Neutrophil (primary cell): ENCODE measurements at regions not wholly inside any gene's neighbourhood (a gene's known extent, or its start where the extent isn't known, plus 50 kb on each side); places are given as distances from the start of the nearest gene placed in this dataset.

ENCODE experiments used
- H3K27ac ChIP-seq: fragments of 200-600 bp; sonication (generic); 2 replicates; pipeline ENCODE4 v1.5.1; 2016; ENCODE audit warnings: mild to moderate bottlenecking, moderate library complexity
- H3K27me3 ChIP-seq: fragments of 200-600 bp; sonication (generic); 2 replicates; pipeline ENCODE4 v1.6.0; 2016; ENCODE audit warnings: mild to moderate bottlenecking
- H3K36me3 ChIP-seq: fragments of 200-600 bp; sonication (generic); 2 replicates; pipeline ENCODE4 v1.5.1; 2017
- H3K4me1 ChIP-seq, 2 experiments: fragments of 200-600 bp in 1 of 2; sonication (generic) in 1 of 2; 1 replicate in 1 of 2; 2 replicates in 1 of 2; pipeline versions ENCODE4 v1.5.1 to v1.6.1; 2013 to 2016; ENCODE audit warnings: low read depth in 1 of 2, low read length in 1 of 2, mild to moderate bottlenecking in 1 of 2, moderate library complexity in 1 of 2; ENCODE audit not compliant: control insufficient read depth in 1 of 2, insufficient read depth in 1 of 2
- H3K4me3 ChIP-seq, 2 experiments: fragments of 200-600 bp in 1 of 2; sonication (generic) in 1 of 2; 1 replicate in 1 of 2; 2 replicates in 1 of 2; pipeline ENCODE4 v1.5.1; 2013 to 2016; ENCODE audit warnings: low read depth in 1 of 2, low read length in 1 of 2, mild to moderate bottlenecking in 1 of 2, moderate library complexity in 1 of 2
- H3K9me3 ChIP-seq: fragments of 200-600 bp; sonication (generic); 2 replicates; pipeline ENCODE4 v1.5.1; 2016
- CTCF ChIP-seq: fragments of 200-600 bp; sonication (generic); IDR thresholded peaks from 2 replicates; pipeline ENCODE4 v1.5.1; 2016; ENCODE audit warnings: antibody characterized with exemption

GRCh38 chr2:29974086-29974485 is 52.7 kb upstream of the ALK start:
- Histone ChIP-seq H3K36me3 (no peaks in the 10 kb centered on the region), H3K4me3 (no peak overlapping the region), H3K9me3 (no peaks in the 10 kb centered on the region), H3K4me1 (no peaks in the 10 kb centered on the region), H3K27ac (no peak overlapping the region), H3K27me3 (no peaks in the 10 kb centered on the region)
- no peak for TF ChIP-seq CTCF

- Histone ChIP-seq H3K9me3 (no peaks in the 10 kb centered on the region), H3K36me3 (no peaks in the 10 kb centered on the region), H3K4me1 (no peaks in the 10 kb centered on the region), H3K4me3 (no peak overlapping the region), H3K27ac (no peak overlapping the region), H3K27me3 (no peaks in the 10 kb centered on the region)
- TF ChIP-seq CTCF, result no peak
Observed at GRCh38 chr2:29977284-29977683, 55.9 kb upstream of the ALK start.

- no peaks in the 10 kb centered on the region for H3K4me1 ChIP-seq
- no peak overlapping the region for H3K27ac ChIP-seq
- no peak overlapping the region for H3K4me3 ChIP-seq
- no peaks in the 10 kb centered on the region for H3K27me3 ChIP-seq
- no peak for TF ChIP-seq CTCF
- no peaks in the 10 kb centered on the region for H3K9me3 ChIP-seq
- H3K36me3 ChIP-seq, result no peaks in the 10 kb centered on the region
Observed at GRCh38 chr2:29981402-29981801, 60.0 kb upstream of the ALK start.

GRCh38 chr2:29983308-29983707 is 61.9 kb upstream of the ALK start:
- no peak for TF ChIP-seq CTCF
- Histone ChIP-seq H3K27me3 (no peaks in the 10 kb centered on the region), H3K4me1 (no peaks in the 10 kb centered on the region), H3K27ac (no peak overlapping the region), H3K4me3 (no peak overlapping the region), H3K36me3 (no peaks in the 10 kb centered on the region), H3K9me3 (no peaks in the 10 kb centered on the region)

DNA sequence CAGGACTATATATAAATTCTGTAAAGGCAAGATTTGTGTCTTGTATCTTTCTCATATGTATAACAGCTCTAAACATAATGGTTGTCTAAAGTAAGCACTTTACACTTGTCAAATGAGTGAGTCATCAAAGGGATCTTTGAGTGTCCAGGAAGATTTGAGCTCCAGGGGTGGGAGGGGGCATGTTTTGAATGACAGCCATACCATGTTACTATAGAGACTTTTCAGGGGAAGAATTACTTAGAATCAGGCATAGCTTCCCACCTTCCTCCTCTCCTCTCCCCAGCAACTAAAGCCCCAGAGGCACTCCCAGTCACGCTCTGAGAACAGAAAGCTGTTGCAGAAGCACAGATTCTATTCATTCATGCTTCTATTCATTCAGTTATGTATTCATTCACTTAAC is 65.8 kb upstream of the ALK start:
- no peak overlapping the region for H3K4me3 ChIP-seq
- H3K9me3 ChIP-seq, result no peaks in the 10 kb centered on the region
- no peaks in the 10 kb centered on the region for H3K27me3 ChIP-seq
- no peaks in the 10 kb centered on the region for H3K4me1 ChIP-seq
- no peak for TF ChIP-seq CTCF
- H3K27ac ChIP-seq, result no peak overlapping the region
- H3K36me3 ChIP-seq, result no peaks in the 10 kb centered on the region

- Histone ChIP-seq H3K27ac (no peak overlapping the region), H3K4me1 (no peaks in the 10 kb centered on the region), H3K9me3 (no peaks in the 10 kb centered on the region), H3K4me3 (no peak overlapping the region), H3K36me3 (no peaks in the 10 kb centered on the region), H3K27me3 (no peaks in the 10 kb centered on the region)
- TF ChIP-seq CTCF, result no peak
Observed at GRCh38 chr2:29990129-29990528, 68.7 kb upstream of the ALK start.
